ENCODE measurements at regions not wholly inside any gene's neighbourhood (a gene's known extent, or its start where the extent isn't known, plus 50 kb on each side); places are given as distances from the start of the nearest gene placed in this dataset.

DNA sequence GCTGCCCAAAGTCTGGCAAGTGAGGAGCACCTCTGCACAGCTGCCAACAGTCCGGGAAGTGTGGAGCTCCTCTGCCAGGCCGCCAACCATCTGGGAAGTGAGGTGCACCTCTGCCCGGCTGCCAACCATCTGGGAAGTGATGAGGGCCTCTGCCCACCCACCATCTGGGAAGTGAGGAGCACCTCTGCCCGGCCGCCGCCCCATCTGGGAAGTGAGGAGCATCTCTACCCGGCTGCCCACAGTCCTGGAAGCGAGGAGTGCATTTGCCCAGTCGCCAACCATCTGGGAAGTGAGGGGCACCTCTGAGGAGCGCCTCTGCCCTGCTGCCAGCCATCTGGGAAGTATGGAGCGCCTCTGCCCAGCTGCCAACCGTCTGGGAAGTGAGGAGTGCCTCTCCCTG is 893.7 kb downstream of the TYW1 start:
- ATAC-seq (no peak), DNase-seq (no peak)
- peaks cover 8 to 9% of the 10 kb centered on the region in 2 donors for H3K9me3 Mint-ChIP-seq

DNA sequence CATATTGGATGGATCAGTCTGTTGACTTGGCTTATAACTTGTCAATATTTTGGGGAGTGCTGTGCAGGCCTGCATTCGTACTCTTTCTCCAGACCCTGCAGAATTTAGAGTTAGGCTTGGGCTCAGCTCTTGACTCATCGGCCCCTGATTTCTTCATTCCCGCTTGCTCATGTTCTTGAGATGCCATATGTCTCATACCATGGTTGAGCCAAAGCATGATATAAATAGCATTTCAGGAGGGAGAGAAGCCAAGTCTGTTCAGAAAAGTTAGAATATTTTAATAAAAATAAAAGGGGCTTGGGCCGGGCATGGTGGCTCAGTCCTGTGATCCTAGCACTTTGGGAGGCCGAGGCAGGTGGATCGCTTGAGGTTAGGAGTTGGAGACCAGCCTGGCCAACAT is 898.1 kb downstream of the TYW1 start:
- Histone ChIP-seq H3K27ac (ENCODE audit: low read length) (no peak overlapping the region), H3K27me3 (ENCODE audit: control insufficient read depth, insufficient read depth, low read length) (no peaks in the 10 kb centered on the region), H3K4me1 (ENCODE audit: control insufficient read depth, insufficient read depth, low read length) (no peaks in the 10 kb centered on the region), H3K4me3 (ENCODE audit: low read length) (no peak overlapping the region), H3K36me3 (ENCODE audit: control insufficient read depth, insufficient read depth, low read length) (no peaks in the 10 kb centered on the region), H3K9me3 (ENCODE audit: control insufficient read depth, insufficient read depth, low read length) (peaks cover 12% of the 10 kb centered on the region)
- Mint-ChIP-seq H3K36me3 (no peaks in the 10 kb centered on the region), H3K27me3 (ENCODE audit: low read depth in 2 of 2) (no peaks in the 10 kb centered on the region), H3K4me3 (no peak overlapping the region), H3K9me3 (peaks cover 15 to 19% of the 10 kb centered on the region in 2 donors), H3K27ac (no peak overlapping the region), H3K4me1 (no peaks in the 10 kb centered on the region)
- DNase-seq (no peak), ATAC-seq (no peak)
- WGBS (ENCODE audit: insufficient coverage), result 90% methylated on average over 6 of the region's 6 CpGs
- TF ChIP-seq, protein P1, sequence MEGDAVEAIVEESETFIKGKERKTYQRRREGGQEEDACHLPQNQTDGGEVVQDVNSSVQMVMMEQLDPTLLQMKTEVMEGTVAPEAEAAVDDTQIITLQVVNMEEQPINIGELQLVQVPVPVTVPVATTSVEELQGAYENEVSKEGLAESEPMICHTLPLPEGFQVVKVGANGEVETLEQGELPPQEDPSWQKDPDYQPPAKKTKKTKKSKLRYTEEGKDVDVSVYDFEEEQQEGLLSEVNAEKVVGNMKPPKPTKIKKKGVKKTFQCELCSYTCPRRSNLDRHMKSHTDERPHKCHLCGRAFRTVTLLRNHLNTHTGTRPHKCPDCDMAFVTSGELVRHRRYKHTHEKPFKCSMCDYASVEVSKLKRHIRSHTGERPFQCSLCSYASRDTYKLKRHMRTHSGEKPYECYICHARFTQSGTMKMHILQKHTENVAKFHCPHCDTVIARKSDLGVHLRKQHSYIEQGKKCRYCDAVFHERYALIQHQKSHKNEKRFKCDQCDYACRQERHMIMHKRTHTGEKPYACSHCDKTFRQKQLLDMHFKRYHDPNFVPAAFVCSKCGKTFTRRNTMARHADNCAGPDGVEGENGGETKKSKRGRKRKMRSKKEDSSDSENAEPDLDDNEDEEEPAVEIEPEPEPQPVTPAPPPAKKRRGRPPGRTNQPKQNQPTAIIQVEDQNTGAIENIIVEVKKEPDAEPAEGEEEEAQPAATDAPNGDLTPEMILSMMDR (IDR thresholded peaks at IDR 0.05), result no peak
- intact Hi-C loops (cut with micrococcal nuclease), result no loop called here

More for the DNA sequence above, 893.7 kb downstream of the TYW1 start:
- H3K9me3 ChIP-seq (ENCODE audit: control insufficient read depth, insufficient read depth, low read length), result peaks cover 26% of the 10 kb centered on the region
- Mint-ChIP-seq H3K27me3 (ENCODE audit: low read depth in 2 of 2) (no peaks in the 10 kb centered on the region), H3K27ac (no peak overlapping the region), H3K4me3 (no peak overlapping the region), H3K4me1 (no peaks in the 10 kb centered on the region), H3K36me3 (no peaks in the 10 kb centered on the region)
- intact Hi-C loops (cut with micrococcal nuclease), result no loop called here
- TF ChIP-seq, protein P1 (IDR thresholded peaks at IDR 0.05), result no peak
- H3K4me1 ChIP-seq (ENCODE audit: control insufficient read depth, insufficient read depth, low read length), result no peaks in the 10 kb centered on the region
- no peaks in the 10 kb centered on the region for H3K27me3 ChIP-seq (ENCODE audit: control insufficient read depth, insufficient read depth, low read length)
- 81% methylated on average over 12 of the region's 12 CpGs for WGBS (ENCODE audit: insufficient coverage)
- H3K27ac ChIP-seq (ENCODE audit: low read length), result no peak overlapping the region
- no peaks in the 10 kb centered on the region for H3K36me3 ChIP-seq (ENCODE audit: control insufficient read depth, insufficient read depth, low read length)
- no peak overlapping the region for H3K4me3 ChIP-seq (ENCODE audit: low read length)

- TF ChIP-seq, protein P1 (IDR thresholded peaks at IDR 0.05), result no peak
- Histone ChIP-seq H3K4me1 (ENCODE audit: control insufficient read depth, insufficient read depth, low read length) (no peaks in the 10 kb centered on the region), H3K27ac (ENCODE audit: low read length) (no peak overlapping the region), H3K27me3 (ENCODE audit: control insufficient read depth, insufficient read depth, low read length) (no peaks in the 10 kb centered on the region), H3K36me3 (ENCODE audit: control insufficient read depth, insufficient read depth, low read length) (no peaks in the 10 kb centered on the region), H3K9me3 (ENCODE audit: control insufficient read depth, insufficient read depth, low read length) (peaks cover 5% of the 10 kb centered on the region), H3K4me3 (ENCODE audit: low read length) (no peak overlapping the region)
- ATAC-seq (no peak), DNase-seq (no peak)
- Mint-ChIP-seq H3K27ac (no peak overlapping the region), H3K36me3 (no peaks in the 10 kb centered on the region), H3K9me3 (peaks cover 15 to 23% of the 10 kb centered on the region in 2 donors), H3K27me3 (ENCODE audit: low read depth in 2 of 2) (no peaks in the 10 kb centered on the region), H3K4me3 (no peak overlapping the region), H3K4me1 (no peaks in the 10 kb centered on the region)
- intact Hi-C loops (cut with micrococcal nuclease), result no loop called here
These were observed 900.1 kb downstream of the TYW1 start for GRCh38 chr7:67896721-67897120.

GRCh38 chr7:67900456-67900855 is 903.8 kb downstream of the TYW1 start:
- no peaks in the 10 kb centered on the region for H3K4me1 ChIP-seq (ENCODE audit: control insufficient read depth, insufficient read depth, low read length)
- H3K27ac Mint-ChIP-seq, result no peak overlapping the region
- peaks cover 13 to 24% of the 10 kb centered on the region in 2 donors for H3K9me3 Mint-ChIP-seq
- H3K36me3 ChIP-seq (ENCODE audit: control insufficient read depth, insufficient read depth, low read length), result no peaks in the 10 kb centered on the region
- no peaks in the 10 kb centered on the region for H3K27me3 ChIP-seq (ENCODE audit: control insufficient read depth, insufficient read depth, low read length)
- no peaks in the 10 kb centered on the region for H3K36me3 Mint-ChIP-seq
- TF ChIP-seq, protein P1 (IDR thresholded peaks at IDR 0.05), result no peak
- intact Hi-C loops (cut with micrococcal nuclease), result no loop called here
- no peak overlapping the region for H3K27ac ChIP-seq (ENCODE audit: low read length)
- peaks cover 12% of the 10 kb centered on the region for H3K9me3 ChIP-seq (ENCODE audit: control insufficient read depth, insufficient read depth, low read length)
- DNase-seq, result no peak
- H3K4me3 ChIP-seq (ENCODE audit: low read length), result no peak overlapping the region
- H3K4me3 Mint-ChIP-seq, result no peak overlapping the region
- WGBS (ENCODE audit: insufficient coverage), result 90% methylated on average over 2 of the region's 2 CpGs
- ATAC-seq, result no peak
- no peaks in the 10 kb centered on the region for H3K27me3 Mint-ChIP-seq (ENCODE audit: low read depth in 2 of 2)
- H3K4me1 Mint-ChIP-seq, result no peaks in the 10 kb centered on the region

Data from natural killer cell (primary cell).